ENCODE measurements at regions not wholly inside any gene's neighbourhood (a gene's known extent, or its start where the extent isn't known, plus 50 kb on each side); places are given as distances from the start of the nearest gene placed in this dataset.
"Not testable (repeated sequence)": the region's sequence is repeated elsewhere in the genome, so short reads cannot be mapped to it uniquely, and the experiment has no call there.

- not testable (repeated sequence) for DNase-seq
Measured at GRCh38 chr9:138174954-138175353, 297.4 kb downstream of the CACNA1B start.

- DNase-seq, result not testable (repeated sequence)
Measured at GRCh38 chr9:138175354-138175753, 297.8 kb downstream of the CACNA1B start.

- not testable (repeated sequence) for DNase-seq
Measured at GRCh38 chr9:138177091-138177490, 299.5 kb downstream of the CACNA1B start.

- DNase-seq, result not testable (repeated sequence)
Measured at GRCh38 chr9:138179003-138179402, 301.4 kb downstream of the CACNA1B start.

- not testable (repeated sequence) for DNase-seq
Measured at GRCh38 chr9:138179671-138180070, 302.1 kb downstream of the CACNA1B start.

- not testable (repeated sequence) for DNase-seq
Measured at GRCh38 chr9:138181963-138182362, 304.4 kb downstream of the CACNA1B start.

GRCh38 chr9:138197156-138197555 lies 319.6 kb downstream of the CACNA1B start:
- DNase-seq, result not testable (repeated sequence)

- DNase-seq, result not testable (repeated sequence)
Measured at GRCh38 chr9:138198963-138199362, 321.4 kb downstream of the CACNA1B start.

GRCh38 chr9:138199917-138200316 lies 322.3 kb downstream of the CACNA1B start:
- DNase-seq, result not testable (repeated sequence)

GRCh38 chr9:138200481-138201142 lies 323.0 kb downstream of the CACNA1B start:
- DNase-seq, result not testable (repeated sequence)

- DNase-seq, result not testable (repeated sequence)
Measured at GRCh38 chr9:138201167-138201889, 323.7 kb downstream of the CACNA1B start.

- not testable (repeated sequence) for DNase-seq
Measured at GRCh38 chr9:138202043-138202442, 324.5 kb downstream of the CACNA1B start.

- not testable (repeated sequence) for DNase-seq
Measured at GRCh38 chr9:138203304-138203703, 325.7 kb downstream of the CACNA1B start.

- DNase-seq, result not testable (repeated sequence)
Measured at GRCh38 chr9:138203872-138204271, 326.3 kb downstream of the CACNA1B start.

- not testable (repeated sequence) for DNase-seq
Measured at GRCh38 chr9:138206108-138206507, 328.5 kb downstream of the CACNA1B start.

GRCh38 chr9:138207300-138208179 lies 330.0 kb downstream of the CACNA1B start:
- DNase-seq, result not testable (repeated sequence)

- not testable (repeated sequence) for DNase-seq
Measured at GRCh38 chr9:138209071-138209644, 331.6 kb downstream of the CACNA1B start.

- DNase-seq, result not testable (repeated sequence)
Measured at GRCh38 chr9:138210388-138210986, 332.9 kb downstream of the CACNA1B start.

- DNase-seq, result not testable (repeated sequence)
Measured at GRCh38 chr9:138211070-138211469, 333.5 kb downstream of the CACNA1B start.

GRCh38 chr9:138211544-138212219 lies 334.1 kb downstream of the CACNA1B start:
- DNase-seq, result peak in 1 of 2 experiments; percentile 8

GRCh38 chr9:138212811-138213210 lies 335.2 kb downstream of the CACNA1B start:
- not testable (repeated sequence) for DNase-seq

- DNase-seq, result not testable (repeated sequence)
Measured at GRCh38 chr9:138213748-138214147, 336.2 kb downstream of the CACNA1B start.
